ENCODE measurements at regions not wholly inside any gene's neighbourhood (a gene's known extent, or its start where the extent isn't known, plus 50 kb on each side); places are given as distances from the start of the nearest gene placed in this dataset.
A peak's percentile ranks its signal among the peaks of the same experiment; 100 is the strongest.
"Not testable (repeated sequence)": the region's sequence is repeated elsewhere in the genome, so short reads cannot be mapped to it uniquely, and the experiment has no call there.

GRCh38 chr12:131294716-131295115 lies 341.0 kb downstream of the ADGRD1 start:
- DNase-seq (ENCODE audit: low spot score), result peak; percentile 5
- intact Hi-C loops (cut with DNase I), result loop anchor here in 1 of 2 donors (5.0 kb wide), 1 partner anchor 373 kb away; no protein-coding TSS in a partner anchor

GRCh38 chr12:131295117-131295516 lies 341.4 kb downstream of the ADGRD1 start:
- peak; percentile 34 for DNase-seq (ENCODE audit: low spot score)
- intact Hi-C loops (cut with DNase I), result loop anchor here in 1 of 2 donors (5.0 kb wide), 1 partner anchor 372 kb away; no protein-coding TSS in a partner anchor

GRCh38 chr12:131295559-131295958 lies 341.9 kb downstream of the ADGRD1 start:
- peak; percentile 53 for DNase-seq (ENCODE audit: low spot score)

GRCh38 chr12:131296136-131296535 lies 342.4 kb downstream of the ADGRD1 start:
- intact Hi-C loops (cut with DNase I), result loop anchor here in 1 of 2 donors (5.0 kb wide), 1 partner anchor 371 kb away; no protein-coding TSS in a partner anchor
- DNase-seq (ENCODE audit: low spot score), result peak; percentile 44

More at GRCh38 chr12:131295559-131295958, 341.9 kb downstream of the ADGRD1 start:
- intact Hi-C loops (cut with DNase I), result loop anchor here in 1 of 2 donors (5.0 kb wide), 1 partner anchor 372 kb away; no protein-coding TSS in a partner anchor

- intact Hi-C loops (cut with DNase I), result loop anchor here in 1 of 2 donors (5.0 kb wide), 1 partner anchor 371 kb away; no protein-coding TSS in a partner anchor
- DNase-seq (ENCODE audit: low spot score), result peak; percentile 70
Measured at GRCh38 chr12:131296651-131297050, 342.9 kb downstream of the ADGRD1 start.

- intact Hi-C loops (cut with DNase I), result loop anchor here in 1 of 2 donors (5.0 kb wide), 1 partner anchor 369 kb away; no protein-coding TSS in a partner anchor
- DNase-seq (ENCODE audit: low spot score), result not testable (repeated sequence)
Measured at GRCh38 chr12:131298526-131299369, 345.0 kb downstream of the ADGRD1 start.

GRCh38 chr12:131299370-131299701 lies 345.6 kb downstream of the ADGRD1 start:
- intact Hi-C loops (cut with DNase I), result loop anchor here in 1 of 2 donors (5.0 kb wide), 1 partner anchor 368 kb away; no protein-coding TSS in a partner anchor
- DNase-seq (ENCODE audit: low spot score), result not testable (repeated sequence)

GRCh38 chr12:131303576-131303975 lies 349.9 kb downstream of the ADGRD1 start:
- intact Hi-C loops (cut with DNase I); DNase-seq (ENCODE audit: low spot score): not testable (repeated sequence)

GRCh38 chr12:131304642-131305041 lies 350.9 kb downstream of the ADGRD1 start:
- DNase-seq (ENCODE audit: low spot score); intact Hi-C loops (cut with DNase I): not testable (repeated sequence)

- intact Hi-C loops (cut with DNase I), result loop anchor here in 1 of 2 donors (5.0 kb wide), 1 partner anchor 333 kb away; no protein-coding TSS in a partner anchor
- DNase-seq (ENCODE audit: low spot score), result peak; percentile 20
Measured at GRCh38 chr12:131309700-131310099, 356.0 kb downstream of the ADGRD1 start.

GRCh38 chr12:131310227-131310969 lies 356.7 kb downstream of the ADGRD1 start:
- DNase-seq (ENCODE audit: low spot score), result peak; percentile 77
- intact Hi-C loops (cut with DNase I), result loop anchor here in 1 of 2 donors (5.0 kb wide), 1 partner anchor 332 kb away; no protein-coding TSS in a partner anchor

GRCh38 chr12:131311279-131311722 lies 357.6 kb downstream of the ADGRD1 start:
- DNase-seq (ENCODE audit: low spot score), result peak; percentile 41
- intact Hi-C loops (cut with DNase I), result loop anchor here in 1 of 2 donors (5.0 kb wide), 1 partner anchor 331 kb away; no protein-coding TSS in a partner anchor

- intact Hi-C loops (cut with DNase I), result loop anchor here in 1 of 2 donors (5.0 kb wide), 1 partner anchor 331 kb away; no protein-coding TSS in a partner anchor
- no peak for DNase-seq (ENCODE audit: low spot score)
Measured at GRCh38 chr12:131311764-131312163, 358.1 kb downstream of the ADGRD1 start.

GRCh38 chr12:131312382-131312781 lies 358.7 kb downstream of the ADGRD1 start:
- intact Hi-C loops (cut with DNase I), result loop anchor here in 1 of 2 donors (5.0 kb wide), 1 partner anchor 330 kb away; no protein-coding TSS in a partner anchor
- peak; percentile 22 for DNase-seq (ENCODE audit: low spot score)

GRCh38 chr12:131312793-131313545 lies 359.3 kb downstream of the ADGRD1 start:
- intact Hi-C loops (cut with DNase I), result loop anchor here in 1 of 2 donors (5.0 kb wide), 1 partner anchor 329 kb away; no protein-coding TSS in a partner anchor
- peak; percentile 64 for DNase-seq (ENCODE audit: low spot score)

- DNase-seq (ENCODE audit: low spot score), result no peak
- intact Hi-C loops (cut with DNase I), result loop anchor here in 1 of 2 donors (5.0 kb wide), 1 partner anchor 329 kb away; no protein-coding TSS in a partner anchor
Measured at GRCh38 chr12:131313635-131314034, 359.9 kb downstream of the ADGRD1 start.

GRCh38 chr12:131314524-131315090 lies 360.9 kb downstream of the ADGRD1 start:
- DNase-seq (ENCODE audit: low spot score), result no peak
- intact Hi-C loops (cut with DNase I), result loop anchor here in 1 of 2 donors (5.0 kb wide), 1 partner anchor 328 kb away; no protein-coding TSS in a partner anchor

GRCh38 chr12:131315601-131316000 lies 361.9 kb downstream of the ADGRD1 start:
- intact Hi-C loops (cut with DNase I), result no loop called here
- DNase-seq (ENCODE audit: low spot score), result no peak

All from posterior vena cava (tissue), 2 donors.